Breast epithelium (tissue), 3 donors: ENCODE measurements at regions not wholly inside any gene's neighbourhood (a gene's known extent, or its start where the extent isn't known, plus 50 kb on each side); places are given as distances from the start of the nearest gene placed in this dataset.

Experiments used
- CTCF ChIP-seq, 3 donors: fragments of 450-650 bp; IDR thresholded peaks; one replicate each; pipeline ENCODE4 v1.5.1; 2016 to 2017; ENCODE audit warnings: antibody characterized with exemption in 3 of 3, mild to moderate bottlenecking in 3 of 3, moderate library complexity in 3 of 3
- POLR2A ChIP-seq: fragments of 450-650 bp; IDR thresholded peaks from one replicate; pipeline ENCODE4 v1.6.1; 2016; ENCODE audit warnings: antibody characterized with exemption, mild to moderate bottlenecking, moderate library complexity
- POLR2AphosphoS5 ChIP-seq, 3 donors: sonication (generic); formaldehyde crosslinking; IDR thresholded peaks; one replicate each; pipeline ENCODE4 v1.6.1; 2017; ENCODE audit warnings: antibody characterized with exemption in 3 of 3

- TF ChIP-seq CTCF (IDR thresholded peaks at IDR 0.05) (no peak), POLR2AphosphoS5 (IDR thresholded peaks at IDR 0.05) (no peak), POLR2A (no peak)
Observed at GRCh38 chr6:129920103-129920798, 59.1 kb upstream of the TMEM244 start.
